AG09319 (cell line): ENCODE measurements at regions not wholly inside any gene's neighbourhood (a gene's known extent, or its start where the extent isn't known, plus 50 kb on each side); places are given as distances from the start of the nearest gene placed in this dataset.

Experiments
- DNase-seq: peaks from one replicate; pipeline ENCODE4 v3.0.0-alpha.2; 2010; ENCODE audit warnings: low read depth; ENCODE audit errors: extremely low read depth
- TF ChIP-seq, protein P1 (sequence below): IDR thresholded peaks from 2 replicates; pipeline ENCODE4 v1.5.1; 2011; ENCODE audit warnings: low read depth, mild to moderate bottlenecking, inconsistent platforms, low read length, moderate library complexity

DNA sequence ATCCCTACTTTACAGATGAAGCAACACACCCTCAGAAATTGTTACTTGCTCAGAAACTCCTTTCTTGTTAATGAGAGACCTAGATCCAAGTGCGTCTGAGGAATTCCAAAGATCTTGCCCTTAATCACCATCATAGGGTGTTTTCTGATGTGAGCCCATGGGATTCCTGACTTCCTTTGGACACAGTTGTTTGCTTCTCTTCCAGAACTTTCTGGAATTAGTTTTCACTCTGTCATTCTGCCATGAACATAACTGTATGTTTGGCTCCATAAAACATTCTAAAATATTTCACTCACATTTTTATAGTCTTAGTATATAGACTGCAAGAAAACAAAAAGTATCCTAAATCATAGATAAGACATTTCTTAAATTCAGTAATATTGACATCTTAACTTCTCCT lies 593.9 kb upstream of the SOX11 start:
- DNase-seq, result no peak
- TF ChIP-seq, protein P1, sequence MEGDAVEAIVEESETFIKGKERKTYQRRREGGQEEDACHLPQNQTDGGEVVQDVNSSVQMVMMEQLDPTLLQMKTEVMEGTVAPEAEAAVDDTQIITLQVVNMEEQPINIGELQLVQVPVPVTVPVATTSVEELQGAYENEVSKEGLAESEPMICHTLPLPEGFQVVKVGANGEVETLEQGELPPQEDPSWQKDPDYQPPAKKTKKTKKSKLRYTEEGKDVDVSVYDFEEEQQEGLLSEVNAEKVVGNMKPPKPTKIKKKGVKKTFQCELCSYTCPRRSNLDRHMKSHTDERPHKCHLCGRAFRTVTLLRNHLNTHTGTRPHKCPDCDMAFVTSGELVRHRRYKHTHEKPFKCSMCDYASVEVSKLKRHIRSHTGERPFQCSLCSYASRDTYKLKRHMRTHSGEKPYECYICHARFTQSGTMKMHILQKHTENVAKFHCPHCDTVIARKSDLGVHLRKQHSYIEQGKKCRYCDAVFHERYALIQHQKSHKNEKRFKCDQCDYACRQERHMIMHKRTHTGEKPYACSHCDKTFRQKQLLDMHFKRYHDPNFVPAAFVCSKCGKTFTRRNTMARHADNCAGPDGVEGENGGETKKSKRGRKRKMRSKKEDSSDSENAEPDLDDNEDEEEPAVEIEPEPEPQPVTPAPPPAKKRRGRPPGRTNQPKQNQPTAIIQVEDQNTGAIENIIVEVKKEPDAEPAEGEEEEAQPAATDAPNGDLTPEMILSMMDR, result no peak

DNA sequence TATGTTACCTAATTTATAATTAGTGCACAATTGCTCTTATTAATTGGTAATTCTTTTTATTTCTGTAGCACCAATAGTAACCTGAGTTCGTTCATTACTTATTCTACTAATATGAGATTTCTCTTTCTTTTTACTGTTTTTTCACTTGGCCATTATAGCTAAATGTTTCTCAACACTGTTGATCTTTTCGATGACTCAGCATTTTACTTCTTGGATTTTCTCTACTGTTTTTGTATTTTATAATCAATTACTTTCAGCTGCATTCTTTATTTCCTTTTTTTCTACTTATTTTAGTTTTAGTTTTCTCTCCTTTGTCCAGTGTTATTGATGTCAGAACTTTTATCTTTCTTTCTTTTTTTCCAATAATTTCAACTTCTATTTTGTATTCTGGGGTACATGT lies 589.4 kb upstream of the SOX11 start:
- TF ChIP-seq, protein P1, result no peak
- DNase-seq, result no peak

DNA sequence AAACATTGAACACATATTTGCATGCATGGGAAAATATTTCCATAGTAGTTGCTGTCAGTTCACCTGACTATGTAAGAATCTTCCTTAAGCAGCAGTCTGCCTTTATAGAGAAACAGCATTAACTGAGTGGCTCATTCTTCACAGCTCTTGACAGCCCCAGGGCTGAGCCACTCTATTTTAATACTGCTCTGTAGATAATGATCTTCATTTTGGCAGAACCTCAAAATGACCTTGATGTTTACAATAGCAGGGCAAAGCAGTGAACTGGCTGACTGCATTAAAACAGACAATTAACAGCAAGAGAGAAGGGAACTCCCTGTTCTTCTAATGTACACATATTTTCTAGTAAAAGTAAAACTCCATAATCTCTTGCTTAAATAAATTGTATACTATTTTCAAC lies 580.6 kb upstream of the SOX11 start:
- TF ChIP-seq, protein P1, result no peak
- DNase-seq, result no peak

- TF ChIP-seq, protein P1, result no peak
Observed at GRCh38 chr2:5119046-5119445, 573.1 kb upstream of the SOX11 start.

DNA sequence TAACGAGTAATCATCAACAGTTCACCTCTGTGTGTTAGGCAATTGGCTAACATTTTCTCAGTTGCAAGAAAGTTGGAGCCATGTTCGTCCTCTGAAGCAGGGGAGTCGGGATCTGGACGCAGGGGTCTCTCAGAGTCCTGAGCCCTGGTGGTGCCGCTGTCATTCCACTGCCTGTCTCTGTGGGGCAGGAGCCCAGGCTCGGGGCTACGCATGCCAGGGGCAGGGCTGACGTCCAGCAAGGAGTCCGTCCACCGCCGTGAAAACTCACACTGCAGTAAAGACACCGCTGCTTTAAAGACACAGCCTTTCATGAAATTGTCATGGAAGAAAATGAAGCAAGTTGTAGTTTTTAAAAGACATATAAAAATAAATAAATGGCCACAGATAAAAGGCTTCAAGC lies 571.1 kb upstream of the SOX11 start:
- DNase-seq, result no peak
- TF ChIP-seq, protein P1, result no peak

More at GRCh38 chr2:5119046-5119445, 573.1 kb upstream of the SOX11 start:
- no peak for DNase-seq

DNA sequence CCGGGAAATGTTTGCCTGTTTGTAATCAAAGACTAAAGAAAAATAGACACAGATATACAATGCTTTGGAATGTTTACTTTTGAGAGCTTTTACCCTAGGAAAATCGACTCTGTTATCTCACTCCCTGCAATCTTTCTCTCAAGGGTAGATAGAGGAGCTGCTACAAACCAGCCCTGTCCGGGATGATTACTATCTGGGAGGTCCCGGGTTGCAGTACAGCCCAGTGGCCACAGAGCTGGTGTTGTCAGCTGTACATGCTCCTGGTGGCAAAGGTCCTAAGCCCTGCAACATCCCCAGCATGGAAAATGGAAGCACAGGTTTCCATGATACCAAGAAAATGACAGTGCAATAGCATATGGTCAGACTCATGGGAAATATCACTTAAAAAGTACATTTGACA lies 570.5 kb upstream of the SOX11 start:
- no peak for DNase-seq
- TF ChIP-seq, protein P1, result no peak

- TF ChIP-seq, protein P1, result no peak
- DNase-seq, result no peak
Observed at GRCh38 chr2:5123582-5124196, 568.5 kb upstream of the SOX11 start.
